Activated B cell treated with CpG ODN at 0.5 μM for 24 hours (primary cell): ENCODE measurements at regions not wholly inside any gene's neighbourhood (a gene's known extent, or its start where the extent isn't known, plus 50 kb on each side); places are given as distances from the start of the nearest gene placed in this dataset.

Experiments used
- ATAC-seq: fragments of 200-7000 bp; cut with Tn5 transposase; one replicate; pipeline ENCODE4 v1.10.0; 2021; ENCODE audit warnings: low read depth, mild to moderate bottlenecking, moderate library complexity
- CTCF ChIA-PET: fragments of 350-600 bp; sonication (Branson Sonifier 250); formaldehyde crosslinking; loops from one replicate; lab custom pipeline; 2021; ENCODE audit warnings: antibody characterized with exemption; lab: Charles Lee
- POLR2A ChIA-PET: fragments of 350-600 bp; sonication (Branson Sonifier 250); formaldehyde crosslinking; loops from one replicate; lab custom pipeline; 2021; ENCODE audit warnings: antibody characterized with exemption; lab: Charles Lee
- DNase-seq: peaks from one replicate; pipeline ENCODE4 v3.0.0; 2022
- H3K27ac Mint-ChIP-seq: one replicate; pipeline ENCODE4 v1.8.0; 2020; ENCODE audit warnings: mixed read lengths
- H3K27me3 Mint-ChIP-seq: one replicate; pipeline ENCODE4 v1.8.0; 2021; ENCODE audit warnings: mixed read lengths
- H3K36me3 Mint-ChIP-seq: one replicate; pipeline ENCODE4 v1.8.0; 2021; ENCODE audit warnings: low read depth, mixed read lengths
- H3K4me1 Mint-ChIP-seq: one replicate; pipeline ENCODE4 v1.8.0; 2021; ENCODE audit warnings: mixed read lengths
- H3K4me3 Mint-ChIP-seq: one replicate; pipeline ENCODE4 v1.8.0; 2020; ENCODE audit warnings: mild to moderate bottlenecking, mixed read lengths
- H3K9me3 Mint-ChIP-seq: one replicate; pipeline ENCODE4 v1.8.0; 2020; ENCODE audit warnings: mixed read lengths
- CTCF ChIP-seq: fragments of 200-600 bp; IDR thresholded peaks from one replicate; pipeline ENCODE4 v1.8.0; 2022; ENCODE audit warnings: antibody characterized with exemption, mild to moderate bottlenecking
- intact Hi-C: fragments of 100-400 bp; cut with micrococcal nuclease; formaldehyde crosslinking; loops from one replicate; pipeline ENCODE4 v1.15.1; 2024

GRCh38 chr1:67897270-67897949, 64.1 kb upstream of the GNG12 start:
- ChIA-PET CTCF (no interaction called here), POLR2A (no interaction called here)
- Mint-ChIP-seq H3K4me3 (no peak overlapping the region), H3K9me3 (peaks cover 17% of the 10 kb centered on the region), H3K36me3 (no peaks in the 10 kb centered on the region), H3K27me3 (peaks cover 2% of the 10 kb centered on the region), H3K27ac (no peak overlapping the region), H3K4me1 (no peaks in the 10 kb centered on the region)
- intact Hi-C loops = no loop called here
- ATAC-seq = no peak
- DNase-seq = no peak
- no peak for TF ChIP-seq CTCF

GRCh38 chr1:67896826-67897225, 63.6 kb upstream of the GNG12 start:
- DNase-seq (no peak), ATAC-seq (no peak)
- Mint-ChIP-seq H3K36me3 (no peaks in the 10 kb centered on the region), H3K4me3 (no peak overlapping the region), H3K4me1 (no peaks in the 10 kb centered on the region), H3K9me3 (peaks cover 12% of the 10 kb centered on the region), H3K27me3 (peaks cover 2% of the 10 kb centered on the region), H3K27ac (no peak overlapping the region)
- intact Hi-C loops = no loop called here
- no peak for TF ChIP-seq CTCF
- POLR2A ChIA-PET = no interaction called here
- CTCF ChIA-PET = no interaction called here

- ChIA-PET CTCF (no interaction called here), POLR2A (no interaction called here)
- Mint-ChIP-seq H3K27me3 (peaks cover 2% of the 10 kb centered on the region), H3K4me3 (no peak overlapping the region), H3K9me3 (peaks cover 7% of the 10 kb centered on the region), H3K4me1 (no peaks in the 10 kb centered on the region), H3K27ac (no peak overlapping the region), H3K36me3 (no peaks in the 10 kb centered on the region)
- intact Hi-C loops = no loop called here
- ATAC-seq (no peak), DNase-seq (no peak)
- TF ChIP-seq CTCF = no peak
Observed at GRCh38 chr1:67894981-67895735, 61.9 kb upstream of the GNG12 start.

- H3K9me3 Mint-ChIP-seq = no peaks in the 10 kb centered on the region
- DNase-seq (no peak), ATAC-seq (no peak)
- no peak for TF ChIP-seq CTCF
- intact Hi-C loops = no loop called here
- H3K36me3 Mint-ChIP-seq = no peaks in the 10 kb centered on the region
- ChIA-PET CTCF (no interaction called here), POLR2A (no interaction called here)
- no peak overlapping the region for H3K27ac Mint-ChIP-seq
- no peak overlapping the region for H3K4me3 Mint-ChIP-seq
- H3K27me3 Mint-ChIP-seq = no peaks in the 10 kb centered on the region
- no peaks in the 10 kb centered on the region for H3K4me1 Mint-ChIP-seq
Observed at GRCh38 chr1:67893126-67893495, 59.8 kb upstream of the GNG12 start.

- H3K9me3 Mint-ChIP-seq = no peaks in the 10 kb centered on the region
- DNase-seq (no peak), ATAC-seq (no peak)
- no peaks in the 10 kb centered on the region for H3K36me3 Mint-ChIP-seq
- H3K27ac Mint-ChIP-seq = no peak overlapping the region
- ChIA-PET CTCF (no interaction called here), POLR2A (no interaction called here)
- no peaks in the 10 kb centered on the region for H3K4me1 Mint-ChIP-seq
- intact Hi-C loops = no loop called here
- no peak overlapping the region for H3K4me3 Mint-ChIP-seq
- H3K27me3 Mint-ChIP-seq = no peaks in the 10 kb centered on the region
- no peak for TF ChIP-seq CTCF
Observed at GRCh38 chr1:67892476-67893125, 59.3 kb upstream of the GNG12 start.
